PFSK-1 (cell line): ENCODE measurements at regions not wholly inside any gene's neighbourhood (a gene's known extent, or its start where the extent isn't known, plus 50 kb on each side); places are given as distances from the start of the nearest gene placed in this dataset.

ENCODE experiments used
- FOXP2 ChIP-seq: optimal IDR thresholded peaks from 2 replicates; pipeline ENCODE3; 2011; ENCODE audit warnings: borderline replicate concordance, control low read depth, inconsistent platforms; ENCODE audit not compliant: insufficient read depth; ENCODE audit errors: extremely low read length, extremely low read depth
- POLR2AphosphoS5 ChIP-seq: IDR thresholded peaks from 2 replicates; pipeline ENCODE4 v1.6.1; 2012; ENCODE audit warnings: low read depth, mild to moderate bottlenecking, control low read depth, low read length, moderate library complexity
- REST ChIP-seq, 2 experiments: IDR thresholded peaks; 2 replicates each; pipeline versions ENCODE4 v1.6.1 to v1.8.0; 2011 to 2012; ENCODE audit warnings: low read depth in 2 of 2, low read length in 2 of 2, control low read depth in 1 of 2, inconsistent platforms in 1 of 2, mild to moderate bottlenecking in 1 of 2, moderate library complexity in 1 of 2; ENCODE audit not compliant: insufficient read depth in 1 of 2
- SIN3A ChIP-seq: IDR thresholded peaks from 2 replicates; pipeline ENCODE4 v1.6.1; 2012; ENCODE audit warnings: mild to moderate bottlenecking, low read length, moderate library complexity, borderline replicate concordance; ENCODE audit not compliant: insufficient read depth
- TAF1 ChIP-seq: IDR thresholded peaks from 2 replicates; pipeline ENCODE4 v1.6.1; 2012; ENCODE audit warnings: low read length, control low read depth, borderline replicate concordance; ENCODE audit not compliant: insufficient read depth

DNA sequence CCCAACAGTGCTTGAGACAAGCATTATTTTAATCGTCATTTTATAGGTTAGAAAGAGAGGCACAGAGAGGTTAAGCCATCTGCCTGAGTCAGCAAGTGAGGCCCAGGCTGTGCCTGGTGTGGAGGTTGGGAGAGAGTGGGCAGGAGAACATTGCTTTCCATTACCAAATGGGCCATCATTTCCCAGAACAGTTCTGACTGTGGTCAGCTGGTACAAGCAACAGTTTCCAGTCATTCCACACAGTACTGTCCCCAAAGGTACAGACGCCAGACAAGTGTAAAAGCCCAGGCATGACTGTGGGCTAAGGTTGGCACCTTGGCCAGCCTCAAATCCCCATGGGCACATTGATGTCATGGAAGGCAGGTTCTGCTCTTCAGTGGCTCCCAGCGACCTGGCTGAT is 98.2 kb upstream of the LCLAT1 start:
- TF ChIP-seq FOXP2 (no peak), TAF1 (no peak), POLR2AphosphoS5 (no peak), REST (IDR thresholded peaks at IDR 0.05; ENCODE audit: insufficient read depth in 1 of 2, low read depth in 2 of 2, low read length in 2 of 2) (no peak), SIN3A (no peak)

- no peak for TF ChIP-seq SIN3A
- no peak for TF ChIP-seq REST (IDR thresholded peaks at IDR 0.05; ENCODE audit: insufficient read depth in 1 of 2, low read depth in 2 of 2, low read length in 2 of 2)
- TF ChIP-seq FOXP2 = no peak
- no peak for TF ChIP-seq POLR2AphosphoS5
- no peak for TF ChIP-seq TAF1
Observed at GRCh38 chr2:30349691-30350090, 97.4 kb upstream of the LCLAT1 start.

DNA sequence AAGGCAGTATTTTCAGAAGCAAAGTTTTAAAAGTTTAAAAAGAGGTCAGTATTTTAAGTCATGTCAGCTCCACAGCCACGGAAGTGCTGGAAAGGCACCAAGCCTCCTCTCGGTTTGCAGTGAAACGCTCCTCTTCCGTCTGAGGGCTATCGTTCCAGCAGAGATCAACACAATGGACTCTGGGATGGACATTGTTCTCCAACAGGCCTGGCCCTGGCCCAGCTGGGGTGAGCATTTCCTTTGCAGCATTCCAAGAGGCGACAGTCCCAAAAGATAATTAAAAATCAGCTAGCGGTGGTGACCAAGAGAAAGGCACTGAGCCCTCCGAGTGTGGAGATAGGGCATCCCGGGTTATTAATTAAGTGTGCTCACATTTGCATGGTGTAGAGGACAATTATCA is 95.9 kb upstream of the LCLAT1 start:
- TF ChIP-seq FOXP2 (no peak), POLR2AphosphoS5 (no peak), SIN3A (no peak)

GRCh38 chr2:30351949-30352348 is 95.1 kb upstream of the LCLAT1 start:
- TF ChIP-seq REST (IDR thresholded peaks at IDR 0.05; ENCODE audit: insufficient read depth in 1 of 2, low read depth in 2 of 2, low read length in 2 of 2) (no peak), TAF1 (no peak), POLR2AphosphoS5 (no peak), SIN3A (no peak), FOXP2 (no peak)

DNA sequence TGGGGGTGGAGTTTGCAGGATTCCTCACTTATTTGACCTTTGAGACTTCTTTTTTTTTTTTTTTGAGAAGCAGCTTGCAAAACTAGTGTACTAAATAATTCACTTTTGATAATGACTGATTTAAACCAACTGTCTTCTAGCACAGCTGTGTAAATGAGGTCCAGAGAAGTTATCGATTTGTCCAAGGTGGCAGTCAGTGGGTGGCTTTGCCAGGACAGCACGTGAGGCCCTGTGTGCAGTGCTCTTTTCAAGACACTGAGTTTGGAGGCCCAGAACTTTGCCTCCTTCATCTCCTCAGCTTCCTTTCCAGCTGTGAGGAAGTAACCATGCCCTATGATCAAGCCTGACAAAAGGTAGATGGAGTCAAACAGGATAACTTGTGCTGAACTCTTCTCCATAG is 92.9 kb upstream of the LCLAT1 start:
- no peak for TF ChIP-seq FOXP2
- TF ChIP-seq SIN3A = no peak
- TF ChIP-seq POLR2AphosphoS5 = no peak
- TF ChIP-seq REST (IDR thresholded peaks at IDR 0.05; ENCODE audit: insufficient read depth in 1 of 2, low read depth in 2 of 2, low read length in 2 of 2) = no peak
- TF ChIP-seq TAF1 = no peak

DNA sequence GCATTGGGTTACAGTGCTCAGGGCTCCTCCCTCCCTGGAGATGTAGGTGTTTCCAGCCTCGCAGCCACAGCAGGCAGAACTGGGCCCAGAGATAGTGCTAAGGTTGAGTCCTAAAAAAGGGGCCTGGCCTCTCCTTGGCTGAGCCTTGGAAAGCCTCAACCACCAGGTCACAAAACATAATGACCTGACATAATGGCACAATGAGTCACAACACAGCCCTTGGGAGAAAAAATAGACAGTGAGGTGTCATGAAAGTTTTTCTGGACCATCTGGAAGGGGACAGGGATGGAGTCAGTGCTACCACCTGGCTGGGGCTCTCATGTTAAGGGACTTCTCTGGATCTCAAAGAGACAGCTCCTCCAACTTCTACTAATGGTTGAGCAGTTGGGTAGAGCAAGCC is 92.4 kb upstream of the LCLAT1 start:
- TF ChIP-seq TAF1 (no peak), FOXP2 (no peak), REST (IDR thresholded peaks at IDR 0.05; ENCODE audit: insufficient read depth in 1 of 2, low read depth in 2 of 2, low read length in 2 of 2) (no peak)
